ENCODE measurements at regions not wholly inside any gene's neighbourhood (a gene's known extent, or its start where the extent isn't known, plus 50 kb on each side); places are given as distances from the start of the nearest gene placed in this dataset.

GRCh38 chr3:25057379-25057778, 370.7 kb upstream of the RARB start:
- no peak for DNase-seq

GRCh38 chr3:25064681-25065080, 363.4 kb upstream of the RARB start:
- DNase-seq = no peak

- no peak for DNase-seq
Measured at GRCh38 chr3:25069970-25070369, 358.1 kb upstream of the RARB start.

GRCh38 chr3:25071846-25072245, 356.2 kb upstream of the RARB start:
- no peak for DNase-seq

GRCh38 chr3:25073423-25073822, 354.6 kb upstream of the RARB start:
- DNase-seq = no peak

GRCh38 chr3:25074149-25074548, 353.9 kb upstream of the RARB start:
- no peak for DNase-seq

- DNase-seq = no peak
Measured at GRCh38 chr3:25080461-25080860, 347.6 kb upstream of the RARB start.

- no peak for DNase-seq
Measured at GRCh38 chr3:25084016-25084415, 344.0 kb upstream of the RARB start.

GRCh38 chr3:25086721-25087120, 341.3 kb upstream of the RARB start:
- no peak for DNase-seq

- no peak for DNase-seq
Measured at GRCh38 chr3:25088284-25088683, 339.8 kb upstream of the RARB start.

GRCh38 chr3:25090698-25091453, 337.2 kb upstream of the RARB start:
- no peak for DNase-seq

- DNase-seq = no peak
Measured at GRCh38 chr3:25091934-25092333, 336.1 kb upstream of the RARB start.

GRCh38 chr3:25094932-25095685, 333.0 kb upstream of the RARB start:
- DNase-seq = no peak

- DNase-seq = no peak
Measured at GRCh38 chr3:25096536-25096935, 331.5 kb upstream of the RARB start.

GRCh38 chr3:25097023-25097422, 331.0 kb upstream of the RARB start:
- DNase-seq = no peak

- DNase-seq = no peak
Measured at GRCh38 chr3:25099666-25100065, 328.4 kb upstream of the RARB start.

- DNase-seq = no peak
Measured at GRCh38 chr3:25103391-25103790, 324.7 kb upstream of the RARB start.

- DNase-seq = no peak
Measured at GRCh38 chr3:25107918-25108617, 320.0 kb upstream of the RARB start.

- DNase-seq = no peak
Measured at GRCh38 chr3:25110642-25111041, 317.4 kb upstream of the RARB start.

GRCh38 chr3:25113891-25114290, 314.2 kb upstream of the RARB start:
- DNase-seq = no peak

- no peak for DNase-seq
Measured at GRCh38 chr3:25114532-25114931, 313.5 kb upstream of the RARB start.

GRCh38 chr3:25117005-25117593, 311.0 kb upstream of the RARB start:
- no peak for DNase-seq

- no peak for DNase-seq
Measured at GRCh38 chr3:25119682-25120081, 308.4 kb upstream of the RARB start.

- no peak for DNase-seq
Measured at GRCh38 chr3:25120665-25121064, 307.4 kb upstream of the RARB start.

Measured in inflammatory macrophage treated with lipopolysaccharide for 4 hours (primary cell).